Right atrium auricular region (tissue), 2 donors: ENCODE measurements at regions not wholly inside any gene's neighbourhood (a gene's known extent, or its start where the extent isn't known, plus 50 kb on each side); places are given as distances from the start of the nearest gene placed in this dataset.

Experiments used
- DNase-seq: peaks from one replicate; pipeline ENCODE4 v3.0.0-alpha.2; 2019; ENCODE audit warnings: low spot score
- H3K27ac ChIP-seq, 2 donors: fragments of 200-600 bp; sonication (generic); 1 replicate in 1 of 2; 2 replicates in 1 of 2; pipeline ENCODE4 v1.5.1; 2016 to 2019
- H3K27me3 ChIP-seq, 2 donors: fragments of 200-600 bp; sonication (generic); one replicate each; pipeline versions ENCODE4 v1.5.1 to v1.6.0; 2017 to 2019
- H3K36me3 ChIP-seq: fragments of 200-600 bp; sonication (generic); one replicate; pipeline ENCODE4 v1.5.1; 2016
- H3K4me1 ChIP-seq, 2 donors: fragments of 200-600 bp; sonication (generic); one replicate each; pipeline versions ENCODE4 v1.5.1 to v1.6.0; 2017 to 2019
- H3K4me3 ChIP-seq, 2 donors: fragments of 200-600 bp; sonication (generic); 1 replicate in 1 of 2; 2 replicates in 1 of 2; pipeline ENCODE4 v1.5.1; 2017 to 2019; ENCODE audit warnings: mild to moderate bottlenecking in 1 of 2, moderate library complexity in 1 of 2
- H3K9me3 ChIP-seq, 2 donors: fragments of 200-600 bp; sonication (generic); one replicate each; pipeline ENCODE4 v1.5.1; 2019
- TF ChIP-seq, protein P1 (sequence below), 2 donors: fragments of 200-600 bp; sonication (generic); IDR thresholded peaks; one replicate each; pipeline ENCODE4 v1.5.1; 2019; ENCODE audit warnings: antibody characterized with exemption in 2 of 2

DNA sequence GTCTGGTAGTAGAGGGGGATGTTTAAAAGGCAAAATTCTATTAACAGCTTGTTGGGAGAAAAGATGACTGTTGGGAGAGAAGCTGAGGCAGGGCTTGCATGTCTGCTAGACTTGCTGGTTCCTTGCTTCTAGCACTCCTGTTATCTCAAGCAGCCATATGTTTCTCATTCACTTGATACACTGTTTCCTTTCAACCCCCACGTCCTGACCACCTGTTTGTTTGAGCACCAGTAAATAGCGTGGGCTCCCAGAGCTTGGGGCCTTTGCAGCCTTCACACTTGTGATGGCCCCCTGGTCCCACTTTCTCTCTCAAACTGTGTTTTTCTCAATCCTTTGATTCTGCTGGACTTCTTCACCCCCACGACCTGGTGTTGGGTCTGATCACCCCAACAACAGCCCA lies 111.7 kb upstream of the TMEM161B start:
- Histone ChIP-seq H3K27ac (no peak overlapping the region), H3K36me3 (no peaks in the 10 kb centered on the region), H3K9me3 (no peaks in the 10 kb centered on the region), H3K4me1 (no peaks in the 10 kb centered on the region), H3K4me3 (no peak overlapping the region), H3K27me3 (no peaks in the 10 kb centered on the region)
- TF ChIP-seq, protein P1, sequence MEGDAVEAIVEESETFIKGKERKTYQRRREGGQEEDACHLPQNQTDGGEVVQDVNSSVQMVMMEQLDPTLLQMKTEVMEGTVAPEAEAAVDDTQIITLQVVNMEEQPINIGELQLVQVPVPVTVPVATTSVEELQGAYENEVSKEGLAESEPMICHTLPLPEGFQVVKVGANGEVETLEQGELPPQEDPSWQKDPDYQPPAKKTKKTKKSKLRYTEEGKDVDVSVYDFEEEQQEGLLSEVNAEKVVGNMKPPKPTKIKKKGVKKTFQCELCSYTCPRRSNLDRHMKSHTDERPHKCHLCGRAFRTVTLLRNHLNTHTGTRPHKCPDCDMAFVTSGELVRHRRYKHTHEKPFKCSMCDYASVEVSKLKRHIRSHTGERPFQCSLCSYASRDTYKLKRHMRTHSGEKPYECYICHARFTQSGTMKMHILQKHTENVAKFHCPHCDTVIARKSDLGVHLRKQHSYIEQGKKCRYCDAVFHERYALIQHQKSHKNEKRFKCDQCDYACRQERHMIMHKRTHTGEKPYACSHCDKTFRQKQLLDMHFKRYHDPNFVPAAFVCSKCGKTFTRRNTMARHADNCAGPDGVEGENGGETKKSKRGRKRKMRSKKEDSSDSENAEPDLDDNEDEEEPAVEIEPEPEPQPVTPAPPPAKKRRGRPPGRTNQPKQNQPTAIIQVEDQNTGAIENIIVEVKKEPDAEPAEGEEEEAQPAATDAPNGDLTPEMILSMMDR (IDR thresholded peaks at IDR 0.05) = no peak
- no peak for DNase-seq

DNA sequence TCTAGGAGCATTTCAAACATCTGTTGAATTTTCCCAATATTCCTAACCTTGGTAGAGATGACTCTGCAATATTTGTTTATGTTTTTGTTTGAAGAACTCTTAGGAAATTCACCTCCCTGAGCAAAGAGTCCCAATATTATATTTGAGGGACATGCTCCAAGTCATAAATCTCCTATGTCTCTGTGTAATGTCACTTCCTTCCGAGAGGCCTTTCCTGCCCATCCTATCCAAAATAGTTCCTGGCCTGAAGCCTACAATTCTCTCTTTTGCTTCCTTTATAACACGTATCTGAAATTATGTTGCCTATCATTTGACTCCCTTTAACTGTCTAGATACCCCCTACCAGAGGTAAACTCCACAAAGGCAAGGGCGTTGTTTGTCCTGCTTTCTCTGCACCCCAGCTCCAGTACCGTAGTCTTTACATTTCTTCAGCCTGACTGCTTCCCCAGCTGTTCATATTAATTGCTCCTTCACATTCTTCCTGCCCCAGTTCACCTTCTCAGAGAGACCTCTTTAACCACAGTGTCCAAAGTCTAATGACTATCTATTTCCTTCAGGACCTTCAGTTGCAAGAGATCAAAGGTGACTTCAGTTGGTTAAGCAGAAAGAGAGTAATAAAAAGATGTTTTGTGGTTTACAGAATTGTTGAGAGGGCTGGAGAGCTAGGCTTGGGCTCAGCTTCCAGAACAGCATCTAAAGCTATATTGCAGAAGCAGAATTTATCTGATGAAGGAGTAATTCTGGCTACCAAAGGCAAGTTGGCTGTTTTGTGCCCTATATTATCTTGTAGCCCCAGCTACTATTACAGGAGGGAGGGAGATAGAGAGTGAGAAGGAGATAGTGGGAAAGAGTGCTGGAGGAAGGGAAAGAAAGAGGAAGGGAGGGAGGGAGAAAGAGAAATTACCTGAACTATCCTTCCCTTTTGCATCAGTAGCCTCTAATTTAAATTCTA lies 109.3 kb upstream of the TMEM161B start:
- Histone ChIP-seq H3K4me1 (no peaks in the 10 kb centered on the region), H3K36me3 (no peaks in the 10 kb centered on the region), H3K27me3 (no peaks in the 10 kb centered on the region), H3K27ac (no peak overlapping the region), H3K9me3 (no peaks in the 10 kb centered on the region), H3K4me3 (no peak overlapping the region)
- TF ChIP-seq, protein P1 (IDR thresholded peaks at IDR 0.05) = no peak
- DNase-seq = no peak

DNA sequence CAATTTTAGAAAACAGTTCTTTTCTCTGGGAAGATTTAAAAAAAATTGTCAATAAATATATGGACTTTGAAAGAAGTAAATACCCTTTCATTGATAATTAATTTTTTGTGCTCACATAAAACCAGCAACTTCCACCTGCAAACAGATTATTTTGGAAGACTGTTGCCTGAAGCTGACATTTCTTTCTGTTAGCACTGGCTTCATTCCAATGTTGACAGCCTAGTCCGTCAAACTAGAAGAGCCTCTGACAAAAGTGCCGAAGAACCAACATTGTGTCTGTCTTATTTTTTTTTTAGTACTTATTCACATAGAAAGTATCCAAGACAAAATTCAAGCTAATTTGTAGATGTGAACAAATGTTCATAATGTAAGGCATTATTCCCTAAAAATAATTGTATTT lies 108.6 kb upstream of the TMEM161B start:
- Histone ChIP-seq H3K4me3 (no peak overlapping the region), H3K36me3 (no peaks in the 10 kb centered on the region), H3K27me3 (no peaks in the 10 kb centered on the region), H3K9me3 (no peaks in the 10 kb centered on the region), H3K27ac (no peak overlapping the region), H3K4me1 (no peaks in the 10 kb centered on the region)
- TF ChIP-seq, protein P1 (IDR thresholded peaks at IDR 0.05) = no peak
- DNase-seq = no peak

DNA sequence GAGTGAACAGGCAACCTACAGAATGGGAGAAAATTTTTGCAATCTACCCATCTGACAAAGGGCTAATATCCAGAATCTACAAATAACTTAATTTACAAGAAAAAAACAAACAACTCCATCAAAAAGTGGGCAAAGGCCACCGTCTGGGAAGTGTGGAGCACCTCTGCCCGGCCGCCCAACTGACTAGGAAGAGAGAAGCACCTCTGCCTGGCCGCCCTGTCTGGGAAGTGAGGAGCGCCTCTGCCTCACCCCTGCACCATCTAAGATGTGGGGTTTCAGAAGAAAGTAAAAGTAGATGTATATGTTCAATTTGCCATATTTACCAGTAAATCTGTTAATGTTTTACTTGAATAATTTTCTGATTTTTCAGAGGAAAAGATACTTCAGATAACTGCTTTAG lies 108.1 kb upstream of the TMEM161B start:
- TF ChIP-seq, protein P1 (IDR thresholded peaks at IDR 0.05) = no peak
- Histone ChIP-seq H3K36me3 (no peaks in the 10 kb centered on the region), H3K27ac (no peak overlapping the region), H3K27me3 (no peaks in the 10 kb centered on the region), H3K4me3 (no peak overlapping the region), H3K9me3 (no peaks in the 10 kb centered on the region), H3K4me1 (no peaks in the 10 kb centered on the region)
- DNase-seq = no peak

DNA sequence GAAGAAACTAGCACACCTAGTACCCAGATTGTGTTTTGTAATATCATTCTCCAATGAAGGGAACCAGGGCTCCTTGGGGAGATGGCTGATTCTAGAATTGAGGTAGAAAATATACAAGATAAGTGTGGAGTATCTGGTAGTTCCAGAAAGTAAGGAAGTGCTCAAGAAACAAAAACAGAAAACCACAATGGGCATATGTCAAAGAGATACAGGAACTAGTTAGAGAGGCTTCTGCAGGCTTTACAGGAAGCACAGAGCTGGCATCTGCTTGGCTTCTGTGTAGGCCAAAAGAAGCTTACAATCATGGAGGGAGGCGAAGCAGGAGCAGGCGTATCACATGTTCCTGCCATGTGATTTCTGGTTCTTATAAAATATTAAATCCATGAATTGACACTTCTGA lies 105.7 kb upstream of the TMEM161B start:
- TF ChIP-seq, protein P1 (IDR thresholded peaks at IDR 0.05) = no peak
- no peaks in the 10 kb centered on the region for H3K36me3 ChIP-seq
- no peaks in the 10 kb centered on the region for H3K4me1 ChIP-seq
- no peak overlapping the region for H3K27ac ChIP-seq
- no peak overlapping the region for H3K4me3 ChIP-seq
- no peak for DNase-seq
- no peaks in the 10 kb centered on the region for H3K9me3 ChIP-seq
- H3K27me3 ChIP-seq = no peaks in the 10 kb centered on the region
